Activated CD8-positive, alpha-beta memory T cell treated with anti-CD3 and anti-CD28 coated beads for 36 hours (primary cell): ENCODE measurements at regions not wholly inside any gene's neighbourhood (a gene's known extent, or its start where the extent isn't known, plus 50 kb on each side); places are given as distances from the start of the nearest gene placed in this dataset.
"Not testable (repeated sequence)": the region's sequence is repeated elsewhere in the genome, so short reads cannot be mapped to it uniquely, and the experiment has no call there.

ENCODE experiments used
- CTCF ChIA-PET: fragments of 350-600 bp; sonication (Branson Sonifier 250); formaldehyde crosslinking; loops from one replicate; lab custom pipeline; 2021; ENCODE audit warnings: antibody characterized with exemption; lab: Charles Lee
- POLR2A ChIA-PET: fragments of 350-600 bp; sonication (Branson Sonifier 250); formaldehyde crosslinking; loops from one replicate; lab custom pipeline; 2021; ENCODE audit warnings: antibody characterized with exemption; lab: Charles Lee

- ChIA-PET POLR2A (no interaction called here), CTCF (no interaction called here)
Observed at GRCh38 chr13:90233933-90234672, 1113.4 kb upstream of the MIR17HG start.

GRCh38 chr13:90237852-90238251, 1109.6 kb upstream of the MIR17HG start:
- POLR2A ChIA-PET = no interaction called here
- CTCF ChIA-PET = no interaction called here

DNA sequence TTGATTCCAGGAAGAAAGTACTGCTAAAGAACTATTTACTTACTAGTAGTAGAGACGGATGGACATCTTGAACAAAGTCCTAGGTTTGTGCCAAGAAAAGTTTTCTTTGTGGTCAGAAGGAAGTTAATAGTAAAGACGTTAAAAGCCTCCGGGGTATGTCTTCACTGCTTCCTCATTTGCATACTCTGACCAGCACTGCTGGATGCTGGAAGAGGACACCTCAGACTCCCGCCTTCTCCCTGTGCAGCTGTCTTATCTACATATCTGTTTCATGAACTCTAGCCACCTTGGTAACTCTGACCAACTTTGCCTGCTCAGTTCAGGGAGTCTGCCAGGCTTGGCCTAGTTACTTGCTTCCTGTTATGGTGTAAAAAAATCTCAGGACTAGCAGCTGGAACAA, 1109.1 kb upstream of the MIR17HG start:
- POLR2A ChIA-PET = no interaction called here
- CTCF ChIA-PET = no interaction called here

GRCh38 chr13:90239130-90239529, 1108.4 kb upstream of the MIR17HG start:
- ChIA-PET CTCF (no interaction called here), POLR2A (no interaction called here)

DNA sequence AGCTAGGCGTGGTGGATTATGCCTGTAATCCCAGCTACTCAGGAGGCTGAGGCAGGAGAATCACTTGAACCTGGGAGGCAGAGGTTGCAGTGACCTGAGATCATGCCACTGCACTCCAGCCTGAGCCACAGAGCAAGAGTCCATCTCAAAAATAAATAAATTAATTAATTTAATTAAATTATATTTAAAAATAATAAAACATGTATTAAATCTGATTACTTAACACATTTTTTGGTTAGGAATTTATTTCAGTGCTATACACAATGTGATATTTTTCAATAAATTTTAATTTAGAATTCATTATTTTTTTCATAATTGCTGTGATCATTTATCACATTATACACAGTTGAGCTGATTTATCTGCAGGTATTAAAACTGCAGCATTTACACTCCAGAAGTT, 1101.5 kb upstream of the MIR17HG start:
- ChIA-PET POLR2A (no interaction called here), CTCF (no interaction called here)

- ChIA-PET POLR2A (no interaction called here), CTCF (no interaction called here)
Observed at GRCh38 chr13:90246687-90247345, 1100.7 kb upstream of the MIR17HG start.

- POLR2A ChIA-PET = no interaction called here
- CTCF ChIA-PET = no interaction called here
Observed at GRCh38 chr13:90253806-90254205, 1093.7 kb upstream of the MIR17HG start.

- POLR2A ChIA-PET = no interaction called here
Observed at GRCh38 chr13:90254437-90254836, 1093.0 kb upstream of the MIR17HG start.

DNA sequence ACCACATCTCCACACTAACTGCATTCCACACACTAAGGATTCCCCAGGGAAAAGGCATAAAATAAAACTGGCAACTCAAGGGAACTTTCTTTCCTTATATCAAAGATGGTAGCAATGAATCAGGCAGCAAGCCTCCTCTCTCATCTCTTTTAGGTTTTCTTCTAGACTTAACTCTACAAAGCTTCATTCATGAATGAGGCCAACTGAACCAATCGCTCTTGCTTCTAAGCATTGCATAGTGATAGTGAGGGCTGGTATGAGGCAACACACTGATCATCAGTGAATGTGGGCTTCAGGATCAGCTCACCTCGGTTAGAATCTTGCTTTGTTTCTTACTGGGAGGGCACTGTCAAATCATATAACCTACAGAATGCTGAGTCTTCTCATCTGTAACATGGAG, 1090.7 kb upstream of the MIR17HG start:
- CTCF ChIA-PET = no interaction called here
- POLR2A ChIA-PET = no interaction called here

More at GRCh38 chr13:90254437-90254836, 1093.0 kb upstream of the MIR17HG start:
- CTCF ChIA-PET = no interaction called here

GRCh38 chr13:90258129-90258528, 1089.4 kb upstream of the MIR17HG start:
- ChIA-PET CTCF (no interaction called here), POLR2A (no interaction called here)

- POLR2A ChIA-PET = no interaction called here
- CTCF ChIA-PET = no interaction called here
Observed at GRCh38 chr13:90261343-90261742, 1086.1 kb upstream of the MIR17HG start.

- CTCF ChIA-PET = no interaction called here
- POLR2A ChIA-PET = no interaction called here
Observed at GRCh38 chr13:90270226-90270625, 1077.3 kb upstream of the MIR17HG start.

- ChIA-PET CTCF (no interaction called here), POLR2A (no interaction called here)
Observed at GRCh38 chr13:90272356-90272755, 1075.1 kb upstream of the MIR17HG start.

- POLR2A ChIA-PET = no interaction called here
- CTCF ChIA-PET = no interaction called here
Observed at GRCh38 chr13:90276216-90276615, 1071.3 kb upstream of the MIR17HG start.

GRCh38 chr13:90278231-90278630, 1069.3 kb upstream of the MIR17HG start:
- POLR2A ChIA-PET, CTCF ChIA-PET: not testable (repeated sequence)

- ChIA-PET POLR2A (no interaction called here), CTCF (no interaction called here)
Observed at GRCh38 chr13:90281709-90282108, 1065.8 kb upstream of the MIR17HG start.

DNA sequence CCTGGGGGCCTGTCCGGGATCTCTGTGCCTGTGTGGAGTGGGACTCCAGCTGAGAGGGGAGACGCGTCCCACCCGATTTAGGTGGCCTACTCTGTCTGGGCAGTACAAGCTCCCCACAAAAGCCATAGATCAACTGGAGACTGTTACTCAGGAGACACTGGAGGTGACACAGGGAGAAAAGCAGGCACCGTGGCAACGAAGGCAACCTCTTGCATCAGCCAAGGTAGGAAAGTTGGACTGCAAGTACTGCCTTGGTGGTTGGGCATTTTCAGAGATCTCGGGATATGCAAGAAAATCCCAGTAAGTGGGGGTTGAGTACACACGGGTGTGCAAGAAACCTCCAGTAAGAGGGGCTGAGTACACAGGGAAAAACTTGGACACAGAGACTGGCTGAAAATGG, 1060.0 kb upstream of the MIR17HG start:
- ChIA-PET CTCF (no interaction called here), POLR2A (no interaction called here)

DNA sequence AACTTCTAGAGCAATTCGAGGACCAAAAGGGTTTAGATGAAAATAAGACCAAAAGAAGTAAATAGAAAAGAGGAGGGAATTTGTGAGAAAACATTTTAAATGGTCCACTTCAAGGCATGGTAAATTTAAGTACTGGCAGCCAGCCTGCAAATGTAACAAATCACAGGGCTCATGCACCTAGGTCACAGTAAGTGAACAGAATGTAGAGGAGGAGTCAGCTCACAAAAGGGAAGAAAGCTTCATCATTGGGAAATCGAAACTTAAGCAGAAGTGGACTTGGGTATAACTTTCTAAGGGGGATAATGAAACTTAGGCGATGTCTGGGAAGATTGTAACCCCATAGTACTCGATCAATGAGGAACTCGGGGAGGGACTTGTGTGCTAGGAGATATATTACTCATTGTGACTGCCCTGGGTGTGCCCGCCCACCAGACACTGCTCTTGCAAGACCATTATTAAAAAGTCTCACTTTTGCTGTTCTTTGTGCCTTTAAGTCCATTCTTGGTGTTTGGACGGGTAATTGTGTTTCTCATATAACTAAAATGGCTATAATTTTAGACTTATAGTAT, 1053.6 kb upstream of the MIR17HG start:
- POLR2A ChIA-PET = no interaction called here
- CTCF ChIA-PET = no interaction called here

DNA sequence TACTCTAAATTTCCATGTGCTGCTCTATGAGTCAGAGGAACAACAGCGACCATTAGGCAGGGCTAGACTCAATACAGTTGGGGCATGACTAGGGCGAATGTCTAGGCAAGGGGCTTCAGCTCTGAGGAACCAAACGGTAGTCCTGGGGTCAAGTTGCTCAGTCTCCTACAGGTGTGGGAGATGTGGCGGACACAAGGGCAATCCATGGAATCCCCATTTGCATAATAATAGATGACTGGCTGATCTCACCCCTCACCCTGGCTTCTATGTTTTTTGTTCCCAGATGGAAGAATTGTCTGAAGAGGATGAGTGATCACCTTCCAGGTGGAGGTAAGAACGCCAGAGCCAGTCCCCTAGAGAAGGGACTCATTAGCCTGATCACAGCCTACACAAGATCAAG, 1048.2 kb upstream of the MIR17HG start:
- ChIA-PET POLR2A (no interaction called here), CTCF (no interaction called here)

DNA sequence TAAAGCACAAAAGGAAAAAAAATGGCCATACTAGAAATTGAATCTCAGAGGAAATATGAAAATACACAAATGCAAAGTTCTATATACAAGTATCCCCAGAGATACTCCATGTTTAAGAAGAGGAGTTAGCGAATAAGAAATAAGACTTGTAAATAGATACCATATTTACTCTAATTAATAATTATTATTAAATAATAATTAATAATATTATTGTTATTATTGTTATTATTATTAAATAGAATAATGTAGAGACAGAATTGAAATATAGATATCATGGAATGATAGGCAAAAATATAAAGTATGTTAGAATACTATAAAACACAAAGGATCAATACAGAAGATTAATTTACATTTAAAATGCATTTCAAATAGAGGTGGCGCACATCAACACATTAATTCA, 1047.5 kb upstream of the MIR17HG start:
- CTCF ChIA-PET = no interaction called here
- POLR2A ChIA-PET = no interaction called here

DNA sequence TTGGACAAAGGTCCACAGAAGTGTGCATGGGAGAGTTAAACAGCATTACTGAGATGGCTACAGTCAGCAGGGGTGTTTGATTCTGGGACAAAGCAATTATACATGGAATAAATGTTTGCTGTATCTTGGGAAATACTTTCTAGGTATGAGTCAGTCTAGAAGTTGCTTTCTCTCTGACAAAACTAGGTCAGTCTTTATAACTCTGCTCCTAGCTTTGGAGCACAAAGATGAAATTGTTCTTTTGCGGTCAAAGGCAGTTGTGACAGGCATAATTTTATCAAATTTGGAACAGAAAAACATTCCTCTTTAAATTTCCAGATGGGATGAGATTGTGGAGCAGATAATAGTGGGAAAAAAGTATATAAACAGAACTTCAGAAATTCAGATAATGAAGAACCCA, 1045.4 kb upstream of the MIR17HG start:
- ChIA-PET POLR2A (no interaction called here), CTCF (no interaction called here)
